Stimulated activated CD4-positive, alpha-beta T cell treated with anti-CD3 and anti-CD28 coated beads, Interleukin-2, amount 100 ng/mL, for 48 hours (primary cell): ENCODE measurements at regions not wholly inside any gene's neighbourhood (a gene's known extent, or its start where the extent isn't known, plus 50 kb on each side); places are given as distances from the start of the nearest gene placed in this dataset.
"Not testable (repeated sequence)": the region's sequence is repeated elsewhere in the genome, so short reads cannot be mapped to it uniquely, and the experiment has no call there.

Experiments used
- DNase-seq, 2 donors: peaks; one replicate each; pipeline ENCODE4 v3.0.0-alpha.2; 2020

DNA sequence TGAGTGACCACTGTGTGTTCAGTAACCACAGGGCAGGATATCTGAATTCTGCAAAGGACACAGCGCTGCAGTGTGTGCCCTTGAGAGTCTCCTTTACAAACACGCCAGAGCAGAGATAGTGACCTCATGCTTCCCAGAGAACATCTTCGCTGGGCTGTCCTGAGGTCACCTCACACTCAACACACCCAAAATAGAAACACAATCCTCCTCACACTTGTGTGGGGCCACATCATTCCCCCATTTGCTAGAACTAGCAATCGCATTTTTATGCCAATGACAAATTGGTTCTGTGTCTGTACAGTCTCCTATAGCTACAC lies 140.1 kb upstream of the NRIP1 start:
- DNase-seq = no peak

DNA sequence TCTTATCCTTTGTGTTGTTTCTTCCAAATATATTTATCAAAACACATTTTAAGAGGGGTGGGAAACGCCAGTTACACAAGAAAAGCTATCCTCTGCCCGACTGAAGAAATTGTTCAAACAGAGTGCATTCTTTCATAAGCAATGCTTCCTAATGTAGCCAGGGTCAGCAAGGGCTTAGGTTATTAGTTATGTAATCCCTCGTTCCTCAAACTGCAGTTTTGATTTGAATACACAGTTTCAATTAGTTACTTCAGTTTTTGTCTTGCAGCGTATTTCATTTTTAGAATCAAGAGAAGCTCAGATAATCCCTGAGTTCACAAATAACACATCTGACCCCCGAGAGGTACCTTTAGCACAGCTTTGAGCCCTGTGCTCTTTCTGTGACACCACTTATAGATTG lies 141.7 kb upstream of the NRIP1 start:
- DNase-seq = no peak

DNA sequence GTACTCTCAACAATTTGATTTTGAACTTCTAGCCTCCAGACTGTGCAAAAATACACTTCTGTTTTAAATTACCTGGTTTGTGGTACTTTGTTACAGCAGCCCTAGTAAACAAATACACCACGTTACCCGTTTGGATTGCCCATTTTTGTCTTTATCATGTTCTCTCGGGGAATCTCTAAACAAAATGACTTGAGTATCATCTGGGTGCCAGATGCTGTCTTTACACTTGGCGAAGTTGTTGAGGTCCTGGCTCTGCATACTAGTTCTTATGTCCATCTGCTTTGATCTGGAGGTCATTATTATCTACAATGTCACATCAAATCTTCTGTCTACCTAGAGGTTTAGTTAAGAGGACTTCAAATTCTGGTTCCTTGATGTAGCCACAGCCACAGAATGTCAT lies 142.4 kb upstream of the NRIP1 start:
- DNase-seq = no peak

DNA sequence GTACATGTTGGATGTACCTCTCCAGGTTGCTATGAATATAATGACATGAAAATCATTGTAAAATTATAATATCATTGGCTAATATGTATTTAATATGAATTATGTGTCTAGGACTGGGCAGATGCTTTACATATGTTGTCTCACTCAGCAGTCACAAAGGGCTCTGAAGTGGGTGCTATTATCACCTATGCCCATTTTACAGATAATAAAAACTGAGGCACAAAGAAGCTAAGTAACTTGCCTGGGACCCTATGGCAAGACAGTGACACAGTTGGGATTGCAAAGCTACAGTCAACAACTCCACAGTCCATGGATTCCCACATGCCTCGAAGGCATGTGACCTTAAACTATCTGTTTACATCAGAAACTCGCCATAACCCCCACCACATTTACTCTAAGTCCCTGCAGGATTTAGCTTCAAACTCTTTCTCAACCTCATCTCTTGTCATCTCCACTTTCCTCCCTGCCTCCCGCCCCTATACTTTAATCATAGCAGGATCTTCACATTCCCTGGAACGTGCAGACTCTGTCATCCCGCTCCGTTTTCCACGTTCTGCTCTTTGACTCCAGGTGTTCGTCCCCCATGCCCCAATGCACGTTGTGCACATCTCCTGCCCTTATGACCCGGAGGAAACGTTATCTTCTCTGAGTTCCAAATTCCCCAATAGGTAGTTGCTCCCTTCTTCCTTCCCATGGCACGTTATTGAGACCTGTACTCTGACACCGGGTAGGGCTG lies 143.0 kb upstream of the NRIP1 start:
- no peak for DNase-seq

DNA sequence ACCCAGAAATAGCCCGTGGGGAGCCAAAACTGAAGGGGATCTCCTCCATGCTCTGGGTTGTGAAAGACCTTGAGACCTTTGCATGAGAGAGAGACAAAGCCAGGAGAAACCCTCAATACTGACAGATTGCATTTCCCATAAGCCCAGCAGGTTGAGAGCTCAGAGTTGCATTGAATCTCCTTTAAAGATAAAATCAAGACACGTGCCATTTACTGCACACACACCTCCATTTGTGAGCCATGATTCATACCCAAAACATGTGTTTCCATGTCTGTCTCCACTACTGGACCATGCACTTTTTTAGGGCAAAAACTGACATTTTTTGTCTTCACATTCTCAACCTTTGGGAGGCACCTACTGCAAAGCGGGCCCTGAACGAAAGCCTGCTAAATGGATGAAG lies 144.0 kb upstream of the NRIP1 start:
- no peak for DNase-seq

GRCh38 chr21:15209224-15209623 lies 144.4 kb upstream of the NRIP1 start:
- DNase-seq = no peak

DNA sequence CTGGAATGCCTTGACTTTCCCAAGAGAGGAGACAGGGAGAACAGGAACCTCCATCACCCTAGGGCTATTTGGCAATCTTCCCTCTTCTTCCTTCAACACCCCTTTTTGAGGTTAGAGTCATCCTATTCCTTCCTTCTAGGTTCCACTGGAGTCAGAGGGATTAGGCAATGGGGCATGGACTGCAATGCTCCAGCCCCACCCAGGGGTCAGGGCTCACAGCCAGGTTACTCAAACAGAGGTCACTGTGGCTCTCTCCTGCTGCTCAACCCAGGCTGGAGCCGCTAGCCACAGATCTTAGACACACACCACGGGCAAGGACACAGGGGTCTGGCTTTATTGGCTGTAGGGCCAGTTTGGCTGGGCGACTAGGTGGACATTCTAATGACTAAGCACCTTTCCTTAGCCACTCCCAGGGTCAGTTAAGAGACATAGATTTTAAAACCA lies 145.5 kb upstream of the NRIP1 start:
- no peak for DNase-seq

GRCh38 chr21:15211491-15212133 lies 146.8 kb upstream of the NRIP1 start:
- no peak for DNase-seq

- no peak for DNase-seq
Measured at GRCh38 chr21:15212206-15212605, 147.4 kb upstream of the NRIP1 start.

GRCh38 chr21:15218476-15218875 lies 153.7 kb upstream of the NRIP1 start:
- not testable (repeated sequence) for DNase-seq

- DNase-seq = no peak
Measured at GRCh38 chr21:15219039-15219438, 154.2 kb upstream of the NRIP1 start.

DNA sequence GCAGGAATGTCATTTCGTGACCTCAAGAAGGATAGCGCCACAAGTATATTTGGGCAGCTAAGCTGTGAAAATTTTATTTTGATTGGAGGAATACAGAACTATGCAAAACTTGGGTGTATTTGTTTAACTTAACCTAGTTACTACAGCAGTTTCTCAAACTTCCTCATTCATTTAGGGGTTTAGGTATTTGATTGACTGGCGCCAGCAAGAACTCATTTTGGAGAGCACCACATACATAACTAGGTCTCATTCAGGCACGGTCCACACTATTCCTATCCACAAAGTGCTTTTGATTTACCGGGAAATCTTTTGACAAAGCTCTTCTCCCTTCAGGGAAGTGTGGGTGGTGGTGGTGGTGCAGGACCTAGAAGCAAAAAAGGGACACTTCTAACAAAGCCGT lies 155.1 kb upstream of the NRIP1 start:
- no peak for DNase-seq

DNA sequence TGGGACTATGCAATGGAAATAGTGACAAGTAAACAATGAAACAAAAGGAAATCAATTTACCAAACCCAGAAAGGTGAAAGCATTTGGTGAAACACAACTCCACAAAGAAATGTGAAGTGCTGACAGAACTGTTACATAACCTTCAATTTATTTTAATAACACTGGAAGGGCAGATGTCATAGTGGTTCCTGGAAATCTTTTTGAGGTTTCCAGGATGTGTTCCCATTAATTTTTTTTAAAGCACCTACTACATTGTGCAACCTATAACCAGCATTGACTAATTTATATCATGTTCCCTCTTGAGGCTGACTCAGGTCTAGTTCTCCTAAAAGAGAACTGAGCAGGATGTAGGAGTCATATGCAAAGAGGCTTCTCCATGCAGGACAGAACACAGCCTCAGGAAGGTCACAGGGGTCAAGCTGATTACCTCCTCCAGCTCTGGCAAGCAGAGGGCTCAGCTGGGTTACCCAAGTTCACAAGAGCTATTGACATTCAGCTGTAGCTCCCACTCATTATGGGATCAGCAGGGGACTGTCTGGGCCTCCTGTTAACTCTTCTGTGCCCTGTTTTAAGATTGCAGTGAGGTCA lies 157.1 kb upstream of the NRIP1 start:
- no peak for DNase-seq

GRCh38 chr21:15222707-15223106 lies 157.9 kb upstream of the NRIP1 start:
- DNase-seq = no peak

DNA sequence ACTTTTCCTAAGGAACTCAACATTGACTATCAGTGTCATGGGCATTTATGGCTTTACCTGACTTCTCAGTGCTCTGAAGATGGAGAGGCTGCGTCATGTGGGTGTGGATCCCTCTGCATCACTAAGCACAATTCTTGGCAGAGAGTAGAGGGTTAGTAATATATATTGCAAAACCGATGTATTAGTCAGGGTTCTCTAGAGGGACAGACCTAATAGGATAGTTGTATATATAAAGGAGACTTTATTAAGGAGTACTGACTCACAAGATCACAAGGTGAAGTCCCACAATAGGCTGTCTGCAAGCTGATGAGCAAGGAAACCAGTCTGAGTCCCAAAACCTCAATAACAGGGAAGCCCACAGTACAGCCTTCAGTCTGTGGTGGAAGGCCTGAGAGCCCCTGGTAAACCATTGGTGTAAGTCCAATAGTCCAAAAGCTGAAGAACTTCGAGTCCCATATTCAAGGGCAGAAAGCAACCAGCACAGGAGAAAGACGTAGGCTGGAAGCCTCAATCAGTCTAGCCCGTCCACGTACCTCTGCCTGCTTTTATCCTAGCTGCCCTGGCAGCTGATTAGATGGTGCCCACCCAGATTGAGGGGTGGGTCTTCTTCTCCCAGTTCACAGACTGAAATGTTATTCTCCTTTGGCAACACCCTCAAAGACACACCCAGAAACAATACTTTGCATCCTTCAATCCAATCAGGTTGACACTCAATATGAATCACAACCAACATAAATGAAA lies 159.7 kb upstream of the NRIP1 start:
- DNase-seq = no peak

DNA sequence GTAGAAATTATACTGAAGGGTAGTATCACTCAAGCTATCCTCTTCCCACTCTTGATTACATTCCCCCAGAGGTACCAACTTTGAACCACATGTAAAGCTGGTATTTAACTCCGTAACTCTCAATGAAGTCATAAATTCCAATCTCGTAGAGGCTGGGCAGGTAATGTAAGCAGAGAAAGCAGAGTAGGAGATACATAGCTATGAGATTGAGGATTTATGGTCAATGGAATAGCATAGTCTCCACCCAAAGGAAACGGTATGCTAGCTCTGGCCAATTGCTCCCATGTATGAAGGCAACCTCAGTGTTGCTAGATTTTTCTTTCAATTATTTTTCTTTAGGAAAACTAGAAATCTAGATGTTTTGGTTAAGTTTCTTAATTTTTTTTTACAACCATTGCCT lies 163.1 kb upstream of the NRIP1 start:
- DNase-seq = no peak

- DNase-seq = no peak
Measured at GRCh38 chr21:15229390-15229789, 164.6 kb upstream of the NRIP1 start.

DNA sequence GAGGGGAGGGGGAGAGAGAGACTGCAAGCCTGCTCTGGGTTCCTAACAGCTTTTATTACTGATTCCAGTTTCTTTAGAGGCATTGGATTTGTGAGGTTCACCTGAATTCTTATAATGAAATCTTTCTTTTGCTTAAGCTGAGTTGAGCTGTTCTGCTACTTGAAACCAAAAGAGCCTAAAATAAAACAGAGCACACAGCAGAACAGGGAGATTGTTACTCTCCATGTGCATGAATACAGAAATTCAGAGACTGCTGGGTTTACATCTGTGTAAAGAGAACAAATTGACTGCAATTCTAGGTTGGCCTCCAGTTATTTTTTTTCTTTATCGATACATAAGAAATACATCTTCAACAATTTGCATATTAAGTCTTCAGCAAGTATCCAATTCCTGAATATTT lies 168.8 kb upstream of the NRIP1 start:
- DNase-seq = no peak

DNA sequence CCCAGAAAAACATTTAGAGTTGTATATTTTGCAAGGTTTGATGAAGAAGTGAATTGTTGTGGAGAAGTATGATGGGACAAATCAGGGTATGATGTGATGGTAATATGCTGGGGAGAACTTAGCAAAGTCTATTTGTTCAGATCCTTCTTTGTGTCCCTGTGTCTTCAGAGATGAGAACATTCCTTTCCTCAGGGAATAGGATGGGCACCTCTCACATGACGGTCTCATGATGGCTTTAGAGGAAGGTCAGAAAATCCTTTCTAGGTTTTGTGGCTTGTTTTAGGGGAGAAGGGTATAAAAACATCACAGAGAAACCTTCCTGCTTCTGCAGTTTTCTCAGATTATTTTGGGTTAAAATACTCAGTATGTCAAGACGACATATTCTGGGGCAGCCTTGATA lies 171.3 kb upstream of the NRIP1 start:
- DNase-seq = no peak

GRCh38 chr21:15240848-15241247 lies 176.0 kb upstream of the NRIP1 start:
- no peak for DNase-seq

GRCh38 chr21:15241997-15242736 lies 177.4 kb upstream of the NRIP1 start:
- DNase-seq = no peak

DNA sequence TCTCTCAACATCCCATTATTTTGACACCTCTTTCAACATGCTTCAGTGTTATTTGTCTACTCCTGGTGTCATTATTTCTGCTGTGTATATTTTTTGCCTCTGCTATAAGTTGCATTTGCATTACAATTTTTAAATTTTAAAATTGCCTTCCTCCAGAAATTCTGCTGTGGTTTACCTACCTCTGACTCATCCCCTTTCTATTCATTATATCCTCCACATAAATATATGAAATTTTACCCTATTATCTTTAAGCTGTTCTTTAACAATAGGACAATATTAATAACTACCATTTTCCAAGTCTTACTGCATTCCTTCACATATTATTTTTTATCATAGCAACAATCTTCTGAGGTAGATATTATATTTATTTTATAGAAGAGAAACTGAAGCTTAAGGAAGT lies 178.1 kb upstream of the NRIP1 start:
- no peak for DNase-seq

- no peak for DNase-seq
Measured at GRCh38 chr21:15243406-15243805, 178.6 kb upstream of the NRIP1 start.
